ENCODE measurements at regions not wholly inside any gene's neighbourhood (a gene's known extent, or its start where the extent isn't known, plus 50 kb on each side); places are given as distances from the start of the nearest gene placed in this dataset.

DNA sequence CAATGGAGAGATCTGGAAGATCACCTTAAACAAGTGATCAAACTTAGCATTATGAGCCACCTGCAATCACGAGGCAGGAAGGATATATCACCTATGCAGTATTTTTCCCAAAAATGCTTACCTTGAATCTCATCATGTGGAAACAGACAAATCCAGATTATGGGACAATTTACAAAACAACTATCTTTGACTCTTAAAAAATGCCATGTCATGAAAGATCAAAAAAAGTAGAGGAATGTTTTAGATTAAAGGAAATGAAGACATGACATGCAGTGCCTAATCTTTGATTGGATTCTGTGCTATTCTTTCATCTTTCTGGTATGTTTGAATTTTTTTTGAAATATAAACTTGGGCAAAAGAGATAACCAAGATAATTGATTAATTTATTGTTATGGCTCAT, 95.9 kb downstream of the KPNA2 start:
- no peak overlapping the region for H3K4me3 ChIP-seq (ENCODE audit: low read depth, low read length)
- no peak for DNase-seq (ENCODE audit: low read depth)
- no peak for TF ChIP-seq CTCF (IDR thresholded peaks at IDR 0.05; ENCODE audit: low read depth, low read length, missing control alignments)

DNA sequence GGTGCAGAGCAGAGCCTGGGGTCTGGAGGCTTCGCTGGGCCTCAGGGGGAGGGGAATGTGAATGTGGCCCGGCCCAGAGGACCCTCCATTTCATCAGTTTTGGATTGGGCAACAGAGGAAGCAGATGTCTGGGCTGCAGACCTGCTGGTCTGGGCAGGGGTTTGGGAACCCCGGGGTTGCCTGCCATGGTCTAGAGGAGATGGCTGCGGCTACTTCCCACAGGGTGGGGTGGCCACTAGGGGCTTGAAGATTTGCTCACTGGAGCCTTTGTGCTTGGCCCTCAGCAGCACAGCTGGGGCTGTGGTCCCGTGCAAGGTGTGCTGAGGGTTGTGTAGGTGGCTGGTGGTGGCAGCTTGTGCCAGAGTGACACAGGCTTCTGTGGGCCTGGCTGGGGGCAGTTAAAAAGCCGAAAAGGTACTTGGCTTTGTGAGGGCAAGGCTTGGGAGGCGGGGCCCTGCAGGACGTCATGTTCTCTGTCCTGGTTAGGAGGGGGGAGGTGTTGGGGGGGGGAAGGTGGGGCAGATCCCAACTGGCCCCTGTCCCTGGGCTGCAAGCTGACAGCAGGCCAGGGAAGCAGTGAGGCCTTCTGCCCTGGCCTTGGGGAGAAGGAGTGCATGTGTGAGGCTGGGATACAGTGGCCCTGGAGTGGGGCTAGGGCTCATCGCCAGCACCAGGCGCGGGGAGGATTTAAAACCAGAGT, 98.0 kb downstream of the KPNA2 start:
- no peak for DNase-seq (ENCODE audit: low read depth)
- peak; percentile 4 for TF ChIP-seq CTCF (IDR thresholded peaks at IDR 0.05; ENCODE audit: low read depth, low read length, missing control alignments)
- no peak overlapping the region for H3K4me3 ChIP-seq (ENCODE audit: low read depth, low read length)

DNA sequence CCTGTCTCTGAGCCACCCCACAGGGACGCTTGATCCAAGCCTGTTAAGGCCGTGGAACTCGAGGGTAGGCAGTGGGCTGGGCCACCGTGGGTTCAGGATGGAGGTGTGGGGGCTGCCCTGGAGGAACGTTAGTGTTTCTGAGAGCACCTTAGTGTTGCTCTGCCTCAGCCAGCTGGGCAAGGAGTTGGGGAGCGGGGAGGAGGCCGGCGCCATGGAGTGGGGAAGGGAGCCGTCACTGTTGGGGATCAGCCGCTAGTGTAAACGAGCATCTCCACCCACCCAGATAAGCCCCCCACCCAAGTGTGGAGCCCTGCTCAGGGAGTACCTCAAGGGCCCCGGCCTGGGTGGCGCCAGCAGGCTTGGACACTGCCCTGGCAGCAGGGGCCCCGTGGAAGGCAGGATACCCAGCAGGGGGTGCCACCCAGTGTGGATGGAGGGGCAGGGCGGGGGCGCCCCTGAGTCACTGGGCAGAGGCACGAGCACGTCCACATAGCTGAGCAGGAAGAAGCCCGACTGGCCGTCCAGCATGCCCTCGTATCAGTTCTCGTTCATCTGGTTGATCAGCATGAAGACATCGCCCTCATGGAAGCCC, 98.6 kb downstream of the KPNA2 start:
- no peak for DNase-seq (ENCODE audit: low read depth)
- no peak for TF ChIP-seq CTCF (IDR thresholded peaks at IDR 0.05; ENCODE audit: low read depth, low read length, missing control alignments)

DNA sequence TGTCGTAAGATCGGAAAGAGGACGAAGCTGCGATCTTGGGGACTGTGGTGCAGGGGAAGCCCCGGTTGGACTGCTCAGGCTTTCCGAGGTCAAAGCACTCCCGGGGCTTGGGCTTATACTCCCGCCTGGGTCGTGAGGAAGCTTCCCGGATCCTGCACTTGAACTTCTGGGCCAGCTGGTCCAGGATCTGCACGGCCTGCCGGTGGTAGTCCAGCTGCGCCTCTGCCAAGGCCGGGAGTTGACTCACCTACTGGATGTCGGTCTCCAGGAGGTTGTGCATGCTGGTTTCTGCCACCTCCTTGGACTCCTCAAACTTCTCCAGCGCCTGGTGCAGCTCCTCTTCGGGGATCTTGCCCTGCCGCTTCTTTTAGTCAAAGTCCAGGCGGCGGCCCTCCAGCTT, 99.2 kb downstream of the KPNA2 start:
- no peak for TF ChIP-seq CTCF (IDR thresholded peaks at IDR 0.05; ENCODE audit: low read depth, low read length, missing control alignments)
- no peak overlapping the region for H3K4me3 ChIP-seq (ENCODE audit: low read depth, low read length)
- DNase-seq (ENCODE audit: low read depth), result no peak

More for the DNA sequence above, 98.6 kb downstream of the KPNA2 start:
- no peak overlapping the region for H3K4me3 ChIP-seq (ENCODE audit: low read depth, low read length)

GRCh38 chr17:68135141-68135887, 99.8 kb downstream of the KPNA2 start:
- no peak overlapping the region for H3K4me3 ChIP-seq (ENCODE audit: low read depth, low read length)
- no peak for DNase-seq (ENCODE audit: low read depth)
- no peak for TF ChIP-seq CTCF (IDR thresholded peaks at IDR 0.05; ENCODE audit: low read depth, low read length, missing control alignments)

- TF ChIP-seq CTCF (IDR thresholded peaks at IDR 0.05; ENCODE audit: low read depth, low read length, missing control alignments), result no peak
- no peak for DNase-seq (ENCODE audit: low read depth)
- H3K4me3 ChIP-seq (ENCODE audit: low read depth, low read length), result no peak overlapping the region
Observed at GRCh38 chr17:68141050-68141449, 105.5 kb downstream of the KPNA2 start.
